Activated CD8-positive, alpha-beta memory T cell treated with anti-CD3 and anti-CD28 coated beads, Interleukin-2, amount 50 U/mL, for 48 hours (primary cell): ENCODE measurements at regions not wholly inside any gene's neighbourhood (a gene's known extent, or its start where the extent isn't known, plus 50 kb on each side); places are given as distances from the start of the nearest gene placed in this dataset.
A peak's percentile ranks its signal among the peaks of the same experiment; 100 is the strongest.

Experiments
- DNase-seq: peaks from one replicate; pipeline ENCODE4 v3.0.0-alpha.2; 2020

GRCh38 chr2:64287202-64287740 lies 143.1 kb upstream of the PELI1 start:
- no peak for DNase-seq

GRCh38 chr2:64288321-64289193 lies 144.3 kb upstream of the PELI1 start:
- DNase-seq: no peak

GRCh38 chr2:64289251-64289650 lies 145.0 kb upstream of the PELI1 start:
- no peak for DNase-seq

GRCh38 chr2:64289737-64290136 lies 145.5 kb upstream of the PELI1 start:
- no peak for DNase-seq

GRCh38 chr2:64291181-64291580 lies 147.0 kb upstream of the PELI1 start:
- no peak for DNase-seq

GRCh38 chr2:64295326-64296139 lies 151.3 kb upstream of the PELI1 start:
- DNase-seq: peak; percentile 66

GRCh38 chr2:64296140-64296480 lies 151.9 kb upstream of the PELI1 start:
- DNase-seq: no peak

GRCh38 chr2:64296695-64297346 lies 152.6 kb upstream of the PELI1 start:
- no peak for DNase-seq

GRCh38 chr2:64298161-64298560 lies 153.9 kb upstream of the PELI1 start:
- DNase-seq: no peak

GRCh38 chr2:64300066-64300465 lies 153.9 kb upstream of the LGALSL start:
- DNase-seq: no peak

GRCh38 chr2:64303250-64303649 lies 150.7 kb upstream of the LGALSL start:
- DNase-seq: no peak

- DNase-seq: no peak
Observed at GRCh38 chr2:64307421-64307820, 146.5 kb upstream of the LGALSL start.

GRCh38 chr2:64311191-64311910 lies 142.6 kb upstream of the LGALSL start:
- DNase-seq: no peak

- DNase-seq: no peak
Observed at GRCh38 chr2:64311948-64312621, 141.9 kb upstream of the LGALSL start.

GRCh38 chr2:64312622-64313397 lies 141.2 kb upstream of the LGALSL start:
- no peak for DNase-seq

- no peak for DNase-seq
Observed at GRCh38 chr2:64313398-64313723, 140.6 kb upstream of the LGALSL start.

- DNase-seq: no peak
Observed at GRCh38 chr2:64315291-64315960, 138.5 kb upstream of the LGALSL start.

GRCh38 chr2:64317707-64318475 lies 136.1 kb upstream of the LGALSL start:
- DNase-seq: no peak

GRCh38 chr2:64318476-64318748 lies 135.6 kb upstream of the LGALSL start:
- no peak for DNase-seq

- DNase-seq: no peak
Observed at GRCh38 chr2:64319896-64320295, 134.1 kb upstream of the LGALSL start.
